Panc1 (cell line): ENCODE measurements at regions not wholly inside any gene's neighbourhood (a gene's known extent, or its start where the extent isn't known, plus 50 kb on each side); places are given as distances from the start of the nearest gene placed in this dataset.

Experiments used
- ATAC-seq: fragments of 200-7000 bp; cut with Tn5 transposase; 2 replicates; pipeline ENCODE4 v1.9.1; 2020; ENCODE audit warnings: mild to moderate bottlenecking, moderate library complexity
- BruUV-seq: library from RNA; stranded (reverse); fragments of 400-500 nt; replicated peaks from 2 replicates; lab custom pipeline; 2021; lab: Mats Ljungman, UMichigan
- CTCF ChIA-PET: fragments of 300-600 bp; sonication (Branson Sonifier 250); formaldehyde crosslinking; loops from one replicate; lab custom pipeline; 2022; ENCODE audit warnings: antibody characterized with exemption; lab: Charles Lee
- POLR2A ChIA-PET: fragments of 300-600 bp; sonication (Branson Sonifier 250); formaldehyde crosslinking; loops from one replicate; lab custom pipeline; 2022; ENCODE audit warnings: antibody characterized with exemption; lab: Charles Lee
- DNase-seq: peaks from one replicate; pipeline ENCODE4 v3.0.0-alpha.2; 2010; ENCODE audit warnings: low read depth, low spot score
- H3K27ac ChIP-seq: 2 replicates; pipeline ENCODE4 v1.5.1; 2011; ENCODE audit warnings: mild to moderate bottlenecking, low read length, inconsistent platforms
- H3K27me3 ChIP-seq: fragments of 200-500 bp; sonication (Bioruptor generic); 2 replicates; pipeline ENCODE4 v1.6.0; 2014; ENCODE audit warnings: low read length, inconsistent platforms; ENCODE audit not compliant: control insufficient read depth, insufficient read depth
- H3K36me3 ChIP-seq: fragments of 200-500 bp; sonication (Bioruptor generic); 2 replicates; pipeline ENCODE4 v1.5.1; 2014; ENCODE audit warnings: inconsistent platforms, mild to moderate bottlenecking, low read length, moderate library complexity; ENCODE audit not compliant: control insufficient read depth, insufficient read depth
- H3K4me1 ChIP-seq: 2 replicates; pipeline ENCODE4 v1.5.1; 2011; ENCODE audit warnings: inconsistent platforms, mild to moderate bottlenecking, low read length, moderate library complexity; ENCODE audit not compliant: control insufficient read depth, insufficient read depth
- H3K4me3 ChIP-seq, 2 experiments: 2 replicates each; pipeline ENCODE4 v1.5.1; 2011 to 2012; ENCODE audit warnings: low read depth in 2 of 2, low read length in 2 of 2, mild to moderate bottlenecking in 2 of 2, inconsistent platforms in 1 of 2, moderate library complexity in 1 of 2
- H3K9me3 ChIP-seq: fragments of 200-500 bp; sonication (Bioruptor generic); 2 replicates; pipeline ENCODE4 v1.5.1; 2014; ENCODE audit warnings: low read depth, mild to moderate bottlenecking, inconsistent platforms, low read length, moderate library complexity; ENCODE audit not compliant: control insufficient read depth, insufficient read depth
- POLR2AphosphoS5 ChIP-seq: IDR thresholded peaks from 2 replicates; pipeline ENCODE4 v1.6.1; 2012; ENCODE audit warnings: mild to moderate bottlenecking, low read depth, low read length, moderate library complexity
- SIN3A ChIP-seq: IDR thresholded peaks from 2 replicates; pipeline ENCODE4 v1.6.1; 2012; ENCODE audit warnings: low read depth, mild to moderate bottlenecking, low read length, moderate library complexity, borderline replicate concordance; ENCODE audit not compliant: insufficient read depth
- TCF7L2 ChIP-seq: IDR thresholded peaks from 2 replicates; pipeline ENCODE4 v1.6.1; 2011; ENCODE audit warnings: mild to moderate bottlenecking, low read depth, low read length, inconsistent platforms
- in situ Hi-C: cut with HindIII; loops from 2 replicates; pipeline ENCODE4 v1.10.0; 2016; ENCODE audit warnings: low sequenced_read_pairs, low pct_unique_long_range_greater_than_20kb
- intact Hi-C: fragments of 100-400 bp; cut with micrococcal nuclease; formaldehyde crosslinking; loops from one replicate; pipeline ENCODE4 v1.10.0; 2022; ENCODE audit not compliant: unreplicated experiment
- TF ChIP-seq, protein P1 (sequence below): fragments of 450-650 bp; IDR thresholded peaks from 2 replicates; pipeline ENCODE4 v1.5.1; 2017; ENCODE audit warnings: mild to moderate bottlenecking
- TF ChIP-seq, protein P2 (sequence below), 2 experiments: IDR thresholded peaks; 2 replicates each; pipeline ENCODE4 v1.6.1; 2011 to 2012; ENCODE audit warnings: low read depth in 2 of 2, control low read depth in 1 of 2, low read length in 1 of 2, mild to moderate bottlenecking in 1 of 2, moderate library complexity in 1 of 2; ENCODE audit not compliant: insufficient read depth in 1 of 2

DNA sequence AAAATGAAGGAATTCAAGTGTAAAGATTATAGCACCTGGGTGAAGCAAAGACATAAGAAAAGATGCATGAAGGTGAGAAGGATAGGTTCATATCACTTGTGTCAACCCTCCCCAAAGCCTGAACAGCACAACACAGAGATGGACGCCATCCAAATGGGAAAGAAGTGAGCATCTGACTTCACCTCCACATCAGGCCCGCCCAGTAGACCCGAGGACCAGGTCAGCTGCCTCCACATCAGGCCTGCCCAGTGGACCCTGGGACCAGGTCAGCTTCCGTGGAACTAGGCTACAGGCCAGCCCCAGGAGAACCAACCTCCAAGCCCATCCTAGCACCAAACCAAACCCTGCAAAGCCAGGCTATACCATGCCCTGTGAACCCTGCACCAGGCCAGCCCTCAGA is 862.9 kb downstream of the UQCRFS1 start:
- no peaks in the 10 kb centered on the region for H3K27me3 ChIP-seq
- no TSS peak for BruUV-seq
- in situ Hi-C loops (no loop called here), intact Hi-C loops (no loop called here)
- DNase-seq (no peak), ATAC-seq (no peak)
- TF ChIP-seq, protein P1, sequence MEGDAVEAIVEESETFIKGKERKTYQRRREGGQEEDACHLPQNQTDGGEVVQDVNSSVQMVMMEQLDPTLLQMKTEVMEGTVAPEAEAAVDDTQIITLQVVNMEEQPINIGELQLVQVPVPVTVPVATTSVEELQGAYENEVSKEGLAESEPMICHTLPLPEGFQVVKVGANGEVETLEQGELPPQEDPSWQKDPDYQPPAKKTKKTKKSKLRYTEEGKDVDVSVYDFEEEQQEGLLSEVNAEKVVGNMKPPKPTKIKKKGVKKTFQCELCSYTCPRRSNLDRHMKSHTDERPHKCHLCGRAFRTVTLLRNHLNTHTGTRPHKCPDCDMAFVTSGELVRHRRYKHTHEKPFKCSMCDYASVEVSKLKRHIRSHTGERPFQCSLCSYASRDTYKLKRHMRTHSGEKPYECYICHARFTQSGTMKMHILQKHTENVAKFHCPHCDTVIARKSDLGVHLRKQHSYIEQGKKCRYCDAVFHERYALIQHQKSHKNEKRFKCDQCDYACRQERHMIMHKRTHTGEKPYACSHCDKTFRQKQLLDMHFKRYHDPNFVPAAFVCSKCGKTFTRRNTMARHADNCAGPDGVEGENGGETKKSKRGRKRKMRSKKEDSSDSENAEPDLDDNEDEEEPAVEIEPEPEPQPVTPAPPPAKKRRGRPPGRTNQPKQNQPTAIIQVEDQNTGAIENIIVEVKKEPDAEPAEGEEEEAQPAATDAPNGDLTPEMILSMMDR, result no peak
- TF ChIP-seq, protein P2, sequence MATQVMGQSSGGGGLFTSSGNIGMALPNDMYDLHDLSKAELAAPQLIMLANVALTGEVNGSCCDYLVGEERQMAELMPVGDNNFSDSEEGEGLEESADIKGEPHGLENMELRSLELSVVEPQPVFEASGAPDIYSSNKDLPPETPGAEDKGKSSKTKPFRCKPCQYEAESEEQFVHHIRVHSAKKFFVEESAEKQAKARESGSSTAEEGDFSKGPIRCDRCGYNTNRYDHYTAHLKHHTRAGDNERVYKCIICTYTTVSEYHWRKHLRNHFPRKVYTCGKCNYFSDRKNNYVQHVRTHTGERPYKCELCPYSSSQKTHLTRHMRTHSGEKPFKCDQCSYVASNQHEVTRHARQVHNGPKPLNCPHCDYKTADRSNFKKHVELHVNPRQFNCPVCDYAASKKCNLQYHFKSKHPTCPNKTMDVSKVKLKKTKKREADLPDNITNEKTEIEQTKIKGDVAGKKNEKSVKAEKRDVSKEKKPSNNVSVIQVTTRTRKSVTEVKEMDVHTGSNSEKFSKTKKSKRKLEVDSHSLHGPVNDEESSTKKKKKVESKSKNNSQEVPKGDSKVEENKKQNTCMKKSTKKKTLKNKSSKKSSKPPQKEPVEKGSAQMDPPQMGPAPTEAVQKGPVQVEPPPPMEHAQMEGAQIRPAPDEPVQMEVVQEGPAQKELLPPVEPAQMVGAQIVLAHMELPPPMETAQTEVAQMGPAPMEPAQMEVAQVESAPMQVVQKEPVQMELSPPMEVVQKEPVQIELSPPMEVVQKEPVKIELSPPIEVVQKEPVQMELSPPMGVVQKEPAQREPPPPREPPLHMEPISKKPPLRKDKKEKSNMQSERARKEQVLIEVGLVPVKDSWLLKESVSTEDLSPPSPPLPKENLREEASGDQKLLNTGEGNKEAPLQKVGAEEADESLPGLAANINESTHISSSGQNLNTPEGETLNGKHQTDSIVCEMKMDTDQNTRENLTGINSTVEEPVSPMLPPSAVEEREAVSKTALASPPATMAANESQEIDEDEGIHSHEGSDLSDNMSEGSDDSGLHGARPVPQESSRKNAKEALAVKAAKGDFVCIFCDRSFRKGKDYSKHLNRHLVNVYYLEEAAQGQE (IDR thresholded peaks at IDR 0.05; ENCODE audit: insufficient read depth in 1 of 2, low read depth in 2 of 2, low read length in 1 of 2), result no peak
- TF ChIP-seq TCF7L2 (no peak), POLR2AphosphoS5 (no peak), SIN3A (no peak)
- no peak overlapping the region for H3K27ac ChIP-seq
- H3K4me3 ChIP-seq, result no peak overlapping the region
- H3K36me3 ChIP-seq, result no peaks in the 10 kb centered on the region
- CTCF ChIA-PET, result no interaction called here
- POLR2A ChIA-PET, result no interaction called here
- H3K4me1 ChIP-seq, result no peaks in the 10 kb centered on the region
- no peaks in the 10 kb centered on the region for H3K9me3 ChIP-seq

- Histone ChIP-seq H3K9me3 (no peaks in the 10 kb centered on the region), H3K4me1 (no peaks in the 10 kb centered on the region), H3K27me3 (no peaks in the 10 kb centered on the region), H3K27ac (no peak overlapping the region), H3K4me3 (no peak overlapping the region), H3K36me3 (no peaks in the 10 kb centered on the region)
- POLR2A ChIA-PET, result no interaction called here
- no peak for ATAC-seq
- intact Hi-C loops, result no loop called here
- no TSS peak for BruUV-seq
- CTCF ChIA-PET, result no interaction called here
- TF ChIP-seq TCF7L2, result no peak
- in situ Hi-C loops, result no loop called here
- no peak for DNase-seq
These were observed 863.3 kb downstream of the UQCRFS1 start for GRCh38 chr19:28349604-28350003.

GRCh38 chr19:28345811-28346210 is 867.1 kb downstream of the UQCRFS1 start:
- Histone ChIP-seq H3K9me3 (no peaks in the 10 kb centered on the region), H3K36me3 (no peaks in the 10 kb centered on the region), H3K4me1 (no peaks in the 10 kb centered on the region), H3K27me3 (peaks cover 2% of the 10 kb centered on the region; the same call in 1 of the 2 replicates), H3K27ac (no peak overlapping the region), H3K4me3 (no peak overlapping the region)
- ChIA-PET POLR2A (no interaction called here), CTCF (no interaction called here)
- no TSS peak for BruUV-seq
- DNase-seq (no peak), ATAC-seq (no peak)
- in situ Hi-C loops, result no loop called here
- TF ChIP-seq POLR2AphosphoS5 (no peak), SIN3A (no peak), TCF7L2 (no peak)
- TF ChIP-seq, protein P2 (IDR thresholded peaks at IDR 0.05; ENCODE audit: insufficient read depth in 1 of 2, low read depth in 2 of 2, low read length in 1 of 2), result no peak
- TF ChIP-seq, protein P1, result no peak
- intact Hi-C loops, result no loop called here
